Body of pancreas (tissue), 4 donors: ENCODE measurements at regions not wholly inside any gene's neighbourhood (a gene's known extent, or its start where the extent isn't known, plus 50 kb on each side); places are given as distances from the start of the nearest gene placed in this dataset.

ENCODE experiments used
- CTCF ChIP-seq, 7 experiments: fragments of 450-650 bp in 4 of 7; fragments of 200-600 bp in 3 of 7; sonication (generic) in 3 of 7; IDR thresholded peaks; one replicate each; pipeline ENCODE4 v1.5.1; 2016 to 2019; ENCODE audit warnings: antibody characterized with exemption in 7 of 7
- POLR2A ChIP-seq, 3 donors: fragments of 450-650 bp; IDR thresholded peaks; one replicate each; pipeline ENCODE4 v1.6.1; 2016; ENCODE audit warnings: antibody characterized with exemption in 3 of 3, mild to moderate bottlenecking in 2 of 3

GRCh38 chr12:42761086-42761485 lies 171.5 kb upstream of the PRICKLE1 start:
- TF ChIP-seq CTCF (IDR thresholded peaks at IDR 0.05) (no peak), POLR2A (IDR thresholded peaks at IDR 0.05) (no peak)
